Stimulated activated CD4-positive, alpha-beta T cell treated with anti-CD3 and anti-CD28 coated beads, Interleukin-15, amount 100 ng/mL, for 24 hours (primary cell): ENCODE measurements at regions not wholly inside any gene's neighbourhood (a gene's known extent, or its start where the extent isn't known, plus 50 kb on each side); places are given as distances from the start of the nearest gene placed in this dataset.

ENCODE experiments used
- DNase-seq: peaks from one replicate; pipeline ENCODE4 v3.0.0-alpha.2; 2020

DNA sequence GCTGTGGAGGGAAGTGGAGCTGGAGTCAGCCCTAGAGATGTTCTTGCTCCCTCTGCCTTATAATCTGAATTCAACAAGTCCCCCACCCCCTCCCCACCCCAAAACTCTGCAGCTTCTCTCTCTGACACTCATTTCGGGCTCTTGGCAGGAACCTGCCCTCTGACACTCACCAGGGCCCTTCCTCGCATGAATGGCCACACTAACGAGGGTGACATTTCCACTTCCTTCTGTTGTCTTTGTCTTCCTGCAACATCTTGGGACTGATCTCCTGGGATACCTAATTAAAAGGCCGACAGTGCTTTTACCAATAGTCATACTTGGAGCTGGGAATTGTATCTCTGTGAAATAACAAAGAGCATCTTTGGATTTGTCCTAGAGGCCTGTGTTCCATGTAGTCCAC is 106.9 kb upstream of the PIRT start:
- no peak for DNase-seq

DNA sequence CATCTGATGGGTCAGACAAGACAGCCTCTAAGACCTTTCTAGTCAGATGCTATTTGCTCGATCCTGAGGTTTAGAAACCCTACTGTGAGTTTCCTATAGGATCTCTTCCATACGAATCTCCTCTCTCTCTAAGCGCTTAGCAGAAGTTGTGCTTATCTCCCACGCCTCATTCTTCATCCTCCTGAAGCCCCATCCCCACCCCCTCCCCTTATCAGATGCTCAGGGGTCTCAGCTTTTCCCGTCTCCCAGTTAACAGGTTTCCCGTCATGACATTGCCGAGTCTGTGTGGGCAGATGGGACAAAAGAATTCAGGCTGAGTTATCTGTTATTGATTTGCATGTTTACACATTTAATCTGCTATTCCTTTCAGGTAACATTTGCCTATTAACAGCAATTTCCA is 99.0 kb upstream of the PIRT start:
- DNase-seq, result no peak

DNA sequence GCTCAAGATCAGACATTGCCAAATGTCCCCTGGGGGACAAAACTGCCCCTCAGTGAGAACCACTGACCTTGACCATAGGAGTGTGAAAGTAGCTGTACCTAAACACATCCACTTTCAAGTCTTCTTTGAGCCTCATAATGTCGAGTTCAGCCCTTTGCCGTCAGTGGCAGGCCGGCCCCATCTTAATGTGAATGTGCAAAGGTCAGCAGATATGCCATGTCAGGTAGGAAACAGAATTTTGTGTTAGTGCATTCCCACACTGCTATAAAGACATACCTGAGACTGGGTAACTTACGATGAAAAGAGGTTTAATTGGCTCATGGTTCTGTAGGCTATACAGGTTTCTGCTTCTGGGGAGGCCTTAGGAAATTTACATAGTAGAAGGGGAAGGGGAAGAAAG is 95.1 kb upstream of the PIRT start:
- no peak for DNase-seq

DNA sequence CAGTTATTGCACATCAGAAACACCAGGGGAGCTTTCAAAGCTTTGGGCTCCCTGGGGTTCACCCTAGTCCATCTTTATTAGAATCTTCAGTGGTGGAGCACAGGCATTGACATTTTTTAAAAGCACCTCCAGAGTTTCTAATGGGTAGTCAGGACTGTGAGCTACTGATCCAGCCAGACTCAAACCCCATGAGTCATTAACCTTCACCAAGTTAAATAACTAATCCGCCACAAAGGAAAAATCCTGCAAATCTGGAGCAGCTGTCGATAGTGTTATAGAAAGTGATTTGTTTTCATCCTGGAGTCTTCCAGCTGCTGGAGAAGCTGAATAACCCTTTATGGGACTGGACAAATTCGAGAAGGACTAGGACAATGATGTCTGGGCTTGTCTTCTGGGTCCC is 93.2 kb upstream of the PIRT start:
- DNase-seq, result no peak

DNA sequence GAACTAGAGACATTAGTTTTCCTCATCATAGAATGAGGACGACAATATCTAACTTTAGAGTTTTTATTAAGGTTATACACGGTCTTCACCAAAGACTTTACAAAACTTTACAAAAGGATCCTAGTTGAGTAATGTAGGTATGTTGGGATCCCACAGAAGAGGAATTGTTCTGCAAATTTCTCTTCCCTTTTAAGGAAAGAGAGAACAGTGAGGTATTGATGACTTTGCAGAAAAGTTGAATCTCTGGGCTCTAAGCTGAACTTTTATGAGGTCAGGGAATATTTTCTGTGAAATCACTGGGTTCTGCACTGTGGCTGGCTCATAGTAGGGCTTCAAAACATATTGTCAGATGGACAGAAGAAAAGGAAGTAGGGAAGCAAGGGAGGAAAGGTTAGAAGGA is 89.8 kb upstream of the PIRT start:
- no peak for DNase-seq

DNA sequence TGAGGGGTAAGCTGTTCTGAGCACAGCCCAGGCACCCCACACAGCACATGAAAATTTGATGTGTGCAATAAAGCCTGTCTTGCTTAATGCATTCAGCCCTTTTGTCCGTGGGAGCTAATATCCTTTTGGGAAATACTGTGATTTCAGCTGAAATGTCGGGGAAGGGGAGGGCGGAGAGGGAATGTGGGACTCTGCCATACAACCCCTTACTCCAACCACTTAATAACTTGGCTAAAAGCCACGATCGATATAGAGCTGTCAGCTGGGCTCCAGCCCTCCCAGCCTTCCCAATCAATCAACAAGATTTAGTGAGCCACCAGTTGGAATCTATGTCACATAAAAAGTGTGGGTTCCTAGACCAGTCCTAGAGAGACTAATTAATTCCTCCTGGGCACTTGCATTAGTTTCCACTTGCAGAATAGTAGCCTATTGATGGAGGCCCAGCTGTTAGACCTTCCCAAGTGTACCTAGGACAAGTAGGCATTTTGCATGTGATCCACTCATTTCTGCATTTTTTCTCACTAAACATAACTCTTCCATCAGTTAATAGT is 82.7 kb upstream of the PIRT start:
- DNase-seq, result no peak

DNA sequence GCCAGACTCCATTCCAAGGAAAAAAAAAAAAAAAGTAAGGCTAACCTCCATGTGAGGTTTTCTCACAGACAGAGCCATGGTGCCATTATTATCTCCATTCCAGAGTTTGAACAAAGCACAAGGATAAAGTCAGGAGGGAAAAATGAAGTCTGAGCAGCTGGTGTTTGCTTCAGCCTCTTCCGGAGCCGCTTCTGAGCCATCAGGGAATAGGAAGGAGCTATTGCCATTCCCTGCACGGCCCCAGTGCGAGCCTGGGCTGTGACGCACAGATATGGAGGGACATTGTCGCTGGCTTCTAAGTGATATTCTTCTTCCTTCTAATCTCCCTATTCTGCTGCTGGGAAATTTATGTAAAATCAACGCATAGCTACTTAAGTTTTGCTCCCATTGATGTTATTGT is 69.5 kb upstream of the PIRT start:
- no peak for DNase-seq

DNA sequence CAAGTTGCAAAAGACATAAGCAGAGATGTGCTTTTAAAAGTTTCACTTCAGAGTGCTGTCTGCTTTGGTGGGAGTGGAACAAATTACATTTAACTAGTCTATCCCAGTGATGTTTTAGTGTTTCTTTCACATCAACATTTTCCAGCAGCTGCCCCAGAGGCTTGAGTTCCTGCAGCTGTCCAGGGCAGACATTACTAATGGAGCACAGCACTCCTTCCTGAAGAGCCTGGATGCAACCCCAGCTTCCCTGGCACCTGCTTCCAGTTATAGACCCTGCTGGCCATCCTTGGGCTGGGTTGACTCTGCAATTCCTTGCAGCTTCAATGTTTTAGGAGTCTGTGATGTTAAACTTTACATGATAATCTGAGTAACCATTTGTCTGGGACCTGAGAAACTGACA is 61.4 kb upstream of the PIRT start:
- DNase-seq, result no peak

DNA sequence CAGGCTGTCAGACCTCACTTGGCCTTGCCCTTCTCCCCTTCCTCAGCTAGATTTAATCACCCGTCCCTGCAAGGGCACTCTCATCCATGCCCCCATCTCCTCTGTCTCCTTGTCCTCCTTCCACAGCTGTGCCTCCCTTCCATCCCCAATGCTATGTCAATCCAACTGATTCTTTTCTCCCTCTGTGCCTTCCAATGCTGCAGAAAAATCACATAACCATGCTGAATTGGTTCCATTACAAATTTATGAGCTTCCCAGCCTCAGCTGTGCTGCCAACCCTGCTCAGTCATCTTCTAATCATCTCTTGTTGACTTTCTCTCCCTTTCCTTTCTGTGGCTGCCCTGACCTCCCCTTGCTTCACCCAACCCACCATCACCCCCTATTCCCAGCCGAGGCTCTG is 56.3 kb upstream of the PIRT start:
- DNase-seq, result no peak

DNA sequence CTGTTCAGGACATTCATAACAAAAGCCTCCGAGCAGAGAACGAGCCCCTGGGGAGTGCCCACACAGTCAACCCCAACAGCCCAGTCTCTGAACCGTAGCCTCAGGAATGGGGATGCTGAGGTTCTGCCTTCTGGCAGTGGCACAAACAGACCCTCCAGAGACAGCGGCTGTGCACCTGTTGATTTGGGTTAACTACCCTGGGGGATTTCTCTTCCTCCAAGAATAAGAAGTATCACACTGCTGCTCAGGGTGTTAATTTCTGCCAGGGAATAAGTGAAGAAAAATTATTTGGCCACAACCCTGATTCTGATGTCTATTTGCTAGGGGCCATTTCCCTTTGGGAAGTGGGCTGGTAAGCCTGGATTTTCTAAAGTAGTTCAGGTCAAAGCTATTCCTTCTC is 51.0 kb upstream of the PIRT start:
- DNase-seq, result no peak
